Lung (tissue), 11 donors: ENCODE measurements at regions not wholly inside any gene's neighbourhood (a gene's known extent, or its start where the extent isn't known, plus 50 kb on each side); places are given as distances from the start of the nearest gene placed in this dataset.

Experiments
- ATAC-seq: fragments of 200-7000 bp; cut with Tn5 transposase; one replicate; pipeline ENCODE4 v1.9.1; 2020; ENCODE audit warnings: moderate number of reproducible peaks; ENCODE audit not compliant: insufficient read depth, low FRiP score
- DNase-seq, 3 donors: peaks; one replicate each; pipeline ENCODE4 v3.0.0-alpha.2; 2013 to 2017
- H3K27ac ChIP-seq, 2 donors: one replicate each; pipeline ENCODE4 v1.5.1; 2013; ENCODE audit warnings: mild to moderate bottlenecking in 2 of 2, moderate library complexity in 2 of 2, control low read depth in 1 of 2, inconsistent platforms in 1 of 2, low read depth in 1 of 2, low read length in 1 of 2
- H3K27me3 ChIP-seq, 3 donors: one replicate each; pipeline ENCODE4 v1.5.1; 2013; ENCODE audit warnings: low read length in 2 of 3; ENCODE audit not compliant: control insufficient read depth in 3 of 3, insufficient read depth in 3 of 3
- H3K36me3 ChIP-seq, 4 donors: one replicate each; pipeline ENCODE4 v1.5.1; 2013; ENCODE audit warnings: low read length in 4 of 4, mild to moderate bottlenecking in 1 of 4, moderate library complexity in 1 of 4; ENCODE audit not compliant: control insufficient read depth in 4 of 4, insufficient read depth in 4 of 4
- H3K4me1 ChIP-seq, 5 donors: one replicate each; pipeline ENCODE4 v1.5.1; 2013; ENCODE audit warnings: low read length in 5 of 5, mild to moderate bottlenecking in 2 of 5, moderate library complexity in 1 of 5; ENCODE audit not compliant: control insufficient read depth in 5 of 5, insufficient read depth in 5 of 5
- H3K4me3 ChIP-seq: one replicate; pipeline ENCODE4 v1.5.1; 2013; ENCODE audit warnings: mild to moderate bottlenecking, control low read depth, moderate library complexity
- H3K9ac ChIP-seq, 2 donors: one replicate each; pipeline ENCODE4 v1.5.1; 2013; ENCODE audit warnings: low read length in 2 of 2, control low read depth in 1 of 2; ENCODE audit not compliant: insufficient read depth in 1 of 2
- H3K9me3 ChIP-seq, 4 donors: one replicate each; pipeline ENCODE4 v1.5.1; 2013; ENCODE audit warnings: low read length in 3 of 4, mild to moderate bottlenecking in 1 of 4, moderate library complexity in 1 of 4; ENCODE audit not compliant: control insufficient read depth in 4 of 4, insufficient read depth in 3 of 4
- CTCF ChIP-seq: IDR thresholded peaks from 2 replicates; pipeline ENCODE4 v1.5.1; 2012; ENCODE audit warnings: mild to moderate bottlenecking; ENCODE audit errors: control extremely low read depth, extremely low read depth
- WGBS, 2 donors: extraction: QIAGEN DNeasy Blood & Tissue Kit; methylation state at CpG; one replicate each; pipeline ENCODE4 v1.1.7; 2013; 5-methylcytosine and 5-hydroxymethylcytosine counted together
- donor health status: control.
- donor health status: control.
- donor health status: Bipolar disorder and iron deficiency.
- donor health status: healthy.
- donor health status: DM: yes; HTN: yes; CAD: no.

GRCh38 chr6:4399656-4400055 is 264.3 kb upstream of the ECI2 start:
- DNase-seq: no peak
- Histone ChIP-seq H3K4me1 (peaks cover 0 to 17% (median 4%) of the 10 kb centered on the region in 5 donors), H3K36me3 (no peaks in the 10 kb centered on the region), H3K4me3 (no peak overlapping the region), H3K27ac (no peak overlapping the region), H3K9me3 (no peaks in the 10 kb centered on the region), H3K27me3 (no peaks in the 10 kb centered on the region), H3K9ac (no peak overlapping the region)
- TF ChIP-seq CTCF: no peak
- no peak for ATAC-seq
- 86 to 90% methylated on average over 2 of the region's 2 CpGs for WGBS, 2 donors

GRCh38 chr6:4398791-4399190 is 263.4 kb upstream of the ECI2 start:
- Histone ChIP-seq H3K27ac (no peak overlapping the region), H3K9ac (no peak overlapping the region), H3K4me1 (peaks cover 0 to 10% (median 4%) of the 10 kb centered on the region in 5 donors), H3K9me3 (no peaks in the 10 kb centered on the region), H3K27me3 (no peaks in the 10 kb centered on the region), H3K36me3 (no peaks in the 10 kb centered on the region), H3K4me3 (no peak overlapping the region)
- TF ChIP-seq CTCF: no peak
- ATAC-seq (no peak), DNase-seq (no peak)
- WGBS, 2 donors: 91 to 97% methylated on average over 3 of the region's 3 CpGs

- no peaks in the 10 kb centered on the region for H3K9me3 ChIP-seq
- H3K4me1 ChIP-seq: peaks cover 0 to 10% (median 0%) of the 10 kb centered on the region in 5 donors
- H3K27me3 ChIP-seq: no peaks in the 10 kb centered on the region
- H3K27ac ChIP-seq: no peak overlapping the region
- no peak for TF ChIP-seq CTCF
- no peak for DNase-seq
- ATAC-seq: no peak
- H3K36me3 ChIP-seq: no peaks in the 10 kb centered on the region
- H3K4me3 ChIP-seq: no peak overlapping the region
- no peak overlapping the region for H3K9ac ChIP-seq
- WGBS, 2 donors: 65 to 81% methylated on average over 5 of the region's 5 CpGs
Measured at GRCh38 chr6:4397307-4397706, 261.9 kb upstream of the ECI2 start.

GRCh38 chr6:4396044-4396443 is 260.7 kb upstream of the ECI2 start:
- DNase-seq: no peak
- no peak for ATAC-seq
- H3K36me3 ChIP-seq: no peaks in the 10 kb centered on the region
- H3K27me3 ChIP-seq: no peaks in the 10 kb centered on the region
- no peak overlapping the region for H3K4me3 ChIP-seq
- TF ChIP-seq CTCF: no peak
- H3K9me3 ChIP-seq: no peaks in the 10 kb centered on the region
- no peak overlapping the region for H3K27ac ChIP-seq
- 79 to 87% methylated on average over 2 of the region's 2 CpGs for WGBS, 2 donors
- H3K9ac ChIP-seq: no peak overlapping the region
- no peaks in the 10 kb centered on the region for H3K4me1 ChIP-seq
